ENCODE measurements at regions not wholly inside any gene's neighbourhood (a gene's known extent, or its start where the extent isn't known, plus 50 kb on each side); places are given as distances from the start of the nearest gene placed in this dataset.
A peak's percentile ranks its signal among the peaks of the same experiment; 100 is the strongest.

- no peak for DNase-seq
- no peaks in the 10 kb centered on the region for H3K36me3 ChIP-seq (replicated peaks in 1 of 2; ENCODE audit: insufficient read depth in 1 of 2, low read depth in 2 of 2)
- H3K4me1 ChIP-seq: peaks cover 26% of the 10 kb centered on the region
- no peak for ATAC-seq
- intact Hi-C loops (cut with DNase I): no loop called here
- no peaks in the 10 kb centered on the region for H3K27me3 ChIP-seq
- 93 to 94% methylated on average over 10 of the region's 10 CpGs for WGBS, 2 donors
- H3K9me3 ChIP-seq: no peaks in the 10 kb centered on the region
- no peak overlapping the region for H3K27ac ChIP-seq
- no peak overlapping the region for H3K4me3 ChIP-seq
- TF ChIP-seq POLR2A (IDR thresholded peaks at IDR 0.05) (no peak), CTCF (IDR thresholded peaks at IDR 0.05) (no peak)
Measured at GRCh38 chr14:103259184-103259583, 74.9 kb upstream of the EIF5 start.

- peak overlapping the region; percentile 79 to 85 (median 81) for H3K27ac ChIP-seq
- no peaks in the 10 kb centered on the region for H3K9me3 ChIP-seq
- ATAC-seq (peak; percentile 49), DNase-seq (peak in 1 of 4 donors; percentile 34)
- no peaks in the 10 kb centered on the region for H3K27me3 ChIP-seq
- H3K4me3 ChIP-seq: peak overlapping the region in 1 of 2 donors; percentile 17
- peaks cover 26% of the 10 kb centered on the region for H3K4me1 ChIP-seq
- H3K36me3 ChIP-seq (replicated peaks in 1 of 2; ENCODE audit: insufficient read depth in 1 of 2, low read depth in 2 of 2): no peaks in the 10 kb centered on the region
- 51 to 56% methylated on average over 18 to 19 of the region's 19 CpGs for WGBS, 2 donors
- intact Hi-C loops (cut with DNase I): no loop called here
- TF ChIP-seq CTCF (IDR thresholded peaks at IDR 0.05) (no peak), POLR2A (IDR thresholded peaks at IDR 0.05) (peak in 1 of 3 donors; percentile 33)
Measured at GRCh38 chr14:103259801-103260628, 74.0 kb upstream of the EIF5 start.

GRCh38 chr14:103260629-103261124 lies 73.4 kb upstream of the EIF5 start:
- Histone ChIP-seq H3K27ac (peak overlapping the region; percentile 79 to 85 (median 81)), H3K27me3 (no peaks in the 10 kb centered on the region), H3K36me3 (replicated peaks in 1 of 2; ENCODE audit: insufficient read depth in 1 of 2, low read depth in 2 of 2) (no peaks in the 10 kb centered on the region), H3K9me3 (no peaks in the 10 kb centered on the region), H3K4me3 (peak overlapping the region in 1 of 2 donors; percentile 17), H3K4me1 (peaks cover 26% of the 10 kb centered on the region)
- WGBS, 2 donors: 3 to 4% methylated on average over 9 of the region's 9 CpGs
- TF ChIP-seq CTCF (IDR thresholded peaks at IDR 0.05): no peak
- peak in 1 of 3 donors; percentile 39 for TF ChIP-seq POLR2A (IDR thresholded peaks at IDR 0.05)
- DNase-seq (peak; percentile 56 to 77 (median 62)), ATAC-seq (peak; percentile 91)
- intact Hi-C loops (cut with DNase I): no loop called here

GRCh38 chr14:103267226-103267910 lies 66.7 kb upstream of the EIF5 start:
- Histone ChIP-seq H3K4me3 (no peak overlapping the region), H3K27me3 (no peaks in the 10 kb centered on the region), H3K27ac (no peak overlapping the region), H3K36me3 (replicated peaks in 1 of 2; ENCODE audit: insufficient read depth in 1 of 2, low read depth in 2 of 2) (no peaks in the 10 kb centered on the region), H3K9me3 (no peaks in the 10 kb centered on the region), H3K4me1 (no peaks in the 10 kb centered on the region)
- no peak for TF ChIP-seq CTCF (IDR thresholded peaks at IDR 0.05)
- TF ChIP-seq POLR2A (IDR thresholded peaks at IDR 0.05): no peak
- WGBS, 2 donors: 84 to 93% methylated on average over 11 of the region's 11 CpGs
- no peak for DNase-seq
- intact Hi-C loops (cut with DNase I): no loop called here
- ATAC-seq: no peak
